ENCODE measurements at regions not wholly inside any gene's neighbourhood (a gene's known extent, or its start where the extent isn't known, plus 50 kb on each side); places are given as distances from the start of the nearest gene placed in this dataset.

DNA sequence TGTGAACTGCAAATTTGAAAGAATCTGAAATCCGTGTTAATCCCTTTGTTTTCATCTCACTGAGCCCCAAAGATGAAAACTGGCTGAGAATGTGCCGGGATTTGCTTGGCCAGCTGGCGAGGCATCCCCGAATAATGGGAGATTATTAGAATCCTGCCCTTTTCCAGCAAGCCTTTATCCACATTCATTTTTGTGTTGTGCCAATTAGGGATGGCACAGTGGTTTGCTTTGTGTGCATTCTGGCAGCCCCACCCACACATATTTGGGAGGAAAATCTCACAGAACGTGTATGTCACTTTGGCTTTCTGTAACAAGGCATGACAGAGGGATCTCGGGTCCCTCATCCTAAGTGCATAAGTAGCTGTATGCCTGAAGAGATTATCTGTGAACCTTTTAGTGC is 405.8 kb upstream of the FAM98A start:
- ChIA-PET POLR2A (no interaction called here), CTCF (interaction anchor here (1.1 kb wide), 1 partner anchor 10 kb away, joined by 3 read pairs; no protein-coding TSS in a partner anchor)
- no peak for DNase-seq
- Histone ChIP-seq H3K9me3 (no peaks in the 10 kb centered on the region), H3K9me2 (no peaks in the 10 kb centered on the region), H3K79me2 (ENCODE audit: insufficient read depth) (no peaks in the 10 kb centered on the region), H3K4me1 (ENCODE audit: control insufficient read depth in 1 of 2, insufficient read depth in 2 of 2, low read depth in 1 of 2, low read length in 1 of 2) (no peaks in the 10 kb centered on the region), H3K27ac (ENCODE audit: low read depth in 2 of 2, low read length in 1 of 2) (no peak overlapping the region), H3F3A (replicated peaks; ENCODE audit: insufficient read depth) (no peaks in the 10 kb centered on the region), H3K9ac (no peak overlapping the region), H3K36me3 (replicated peaks in 1 of 2; ENCODE audit: control insufficient read depth in 1 of 2, insufficient read depth in 2 of 2, low read length in 1 of 2) (no peaks in the 10 kb centered on the region), H3K4me2 (no peak overlapping the region), H3K27me3 (ENCODE audit: insufficient read depth) (no peaks in the 10 kb centered on the region), H2AFZ (ENCODE audit: low read depth) (no peak overlapping the region), H3K4me3 (ENCODE audit: low read depth in 2 of 2, low read length in 1 of 2) (no peak overlapping the region), H4K20me1 (ENCODE audit: insufficient read depth) (no peaks in the 10 kb centered on the region)
- 10% methylated on average over 6 of the region's 6 CpGs for WGBS (ENCODE audit: low lambda C conversion rate)
- TF ChIP-seq RCOR1 (IDR thresholded peaks at IDR 0.05; ENCODE audit: low read length) (no peak), ELF1 (IDR thresholded peaks at IDR 0.05) (no peak), GABPA (IDR thresholded peaks at IDR 0.05; ENCODE audit: low read depth) (no peak), FOXJ3 (CRISPR knock-in tag; IDR thresholded peaks at IDR 0.05) (no peak), MXI1 (IDR thresholded peaks at IDR 0.05; ENCODE audit: low read depth, low read length) (no peak), PBX3 (IDR thresholded peaks at IDR 0.05) (no peak), JUND (IDR thresholded peaks at IDR 0.05) (no peak), SMC3 (IDR thresholded peaks at IDR 0.05; ENCODE audit: low read depth, low read length) (no peak), SIN3A (IDR thresholded peaks at IDR 0.05; ENCODE audit: borderline replicate concordance, low read depth, low read length) (no peak), MAX (IDR thresholded peaks at IDR 0.05; ENCODE audit: low read depth) (no peak), MEF2A (IDR thresholded peaks at IDR 0.05; ENCODE audit: borderline replicate concordance, low read depth) (no peak), USF1 (IDR thresholded peaks at IDR 0.05; ENCODE audit: borderline replicate concordance, low read depth) (no peak)
- TF ChIP-seq, protein P1, sequence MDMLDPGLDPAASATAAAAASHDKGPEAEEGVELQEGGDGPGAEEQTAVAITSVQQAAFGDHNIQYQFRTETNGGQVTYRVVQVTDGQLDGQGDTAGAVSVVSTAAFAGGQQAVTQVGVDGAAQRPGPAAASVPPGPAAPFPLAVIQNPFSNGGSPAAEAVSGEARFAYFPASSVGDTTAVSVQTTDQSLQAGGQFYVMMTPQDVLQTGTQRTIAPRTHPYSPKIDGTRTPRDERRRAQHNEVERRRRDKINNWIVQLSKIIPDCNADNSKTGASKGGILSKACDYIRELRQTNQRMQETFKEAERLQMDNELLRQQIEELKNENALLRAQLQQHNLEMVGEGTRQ (IDR thresholded peaks at IDR 0.05; ENCODE audit: borderline replicate concordance, low read depth, low read length): no peak

DNA sequence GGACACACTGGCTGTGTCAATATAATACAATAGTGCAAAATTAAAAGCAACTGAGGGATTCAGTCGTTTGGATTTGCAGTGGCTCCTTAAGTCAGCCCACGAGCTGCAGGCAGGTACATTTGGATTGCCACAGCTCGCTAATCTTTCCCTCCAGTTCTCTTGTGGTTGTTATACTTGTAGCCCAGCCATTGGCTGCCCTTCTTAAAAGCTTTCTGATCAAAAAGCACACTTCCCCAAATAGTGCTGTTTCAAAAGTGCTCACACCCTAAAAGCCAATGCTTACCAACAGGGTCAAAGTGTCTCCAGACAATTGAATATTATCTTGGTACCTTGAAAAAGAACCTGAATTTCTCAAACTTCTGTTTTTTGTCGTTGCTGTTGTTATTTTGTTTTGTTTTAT is 404.7 kb upstream of the FAM98A start:
- Histone ChIP-seq H3K27me3 (ENCODE audit: insufficient read depth) (no peaks in the 10 kb centered on the region), H2AFZ (ENCODE audit: low read depth) (no peak overlapping the region), H3K9me2 (no peaks in the 10 kb centered on the region), H3K79me2 (ENCODE audit: insufficient read depth) (no peaks in the 10 kb centered on the region), H3K4me3 (ENCODE audit: low read depth in 2 of 2, low read length in 1 of 2) (no peak overlapping the region), H3K27ac (ENCODE audit: low read depth in 2 of 2, low read length in 1 of 2) (no peak overlapping the region), H4K20me1 (ENCODE audit: insufficient read depth) (no peaks in the 10 kb centered on the region), H3F3A (replicated peaks; ENCODE audit: insufficient read depth) (no peaks in the 10 kb centered on the region), H3K4me1 (ENCODE audit: control insufficient read depth in 1 of 2, insufficient read depth in 2 of 2, low read depth in 1 of 2, low read length in 1 of 2) (no peaks in the 10 kb centered on the region), H3K9me3 (no peaks in the 10 kb centered on the region), H3K36me3 (replicated peaks in 1 of 2; ENCODE audit: control insufficient read depth in 1 of 2, insufficient read depth in 2 of 2, low read length in 1 of 2) (no peaks in the 10 kb centered on the region), H3K4me2 (no peak overlapping the region), H3K9ac (no peak overlapping the region)
- 4% methylated on average over 4 of the region's 4 CpGs for WGBS (ENCODE audit: low lambda C conversion rate)
- ChIA-PET CTCF (no interaction called here), POLR2A (no interaction called here)
- TF ChIP-seq MAX (IDR thresholded peaks at IDR 0.05; ENCODE audit: low read depth): no peak
- TF ChIP-seq RFX5 (IDR thresholded peaks at IDR 0.05; ENCODE audit: low read length): no peak
- TF ChIP-seq RXRA (IDR thresholded peaks at IDR 0.05; ENCODE audit: borderline replicate concordance, low read depth): no peak
- TF ChIP-seq TEAD4 (IDR thresholded peaks at IDR 0.05; ENCODE audit: borderline replicate concordance, insufficient read depth): no peak
- no peak for TF ChIP-seq FOSL2 (IDR thresholded peaks at IDR 0.05; ENCODE audit: borderline replicate concordance, low read depth)
- TF ChIP-seq SMC3 (IDR thresholded peaks at IDR 0.05; ENCODE audit: low read depth, low read length): no peak
- TF ChIP-seq EZH2phosphoT487 (IDR thresholded peaks at IDR 0.05; ENCODE audit: borderline replicate concordance, low read depth): no peak
- no peak for TF ChIP-seq JUND (IDR thresholded peaks at IDR 0.05)
- no peak for TF ChIP-seq USF1 (IDR thresholded peaks at IDR 0.05; ENCODE audit: borderline replicate concordance, low read depth)
- DNase-seq: no peak

Measured in SK-N-SH (cell line).